ENCODE measurements at regions not wholly inside any gene's neighbourhood (a gene's known extent, or its start where the extent isn't known, plus 50 kb on each side); places are given as distances from the start of the nearest gene placed in this dataset.

DNA sequence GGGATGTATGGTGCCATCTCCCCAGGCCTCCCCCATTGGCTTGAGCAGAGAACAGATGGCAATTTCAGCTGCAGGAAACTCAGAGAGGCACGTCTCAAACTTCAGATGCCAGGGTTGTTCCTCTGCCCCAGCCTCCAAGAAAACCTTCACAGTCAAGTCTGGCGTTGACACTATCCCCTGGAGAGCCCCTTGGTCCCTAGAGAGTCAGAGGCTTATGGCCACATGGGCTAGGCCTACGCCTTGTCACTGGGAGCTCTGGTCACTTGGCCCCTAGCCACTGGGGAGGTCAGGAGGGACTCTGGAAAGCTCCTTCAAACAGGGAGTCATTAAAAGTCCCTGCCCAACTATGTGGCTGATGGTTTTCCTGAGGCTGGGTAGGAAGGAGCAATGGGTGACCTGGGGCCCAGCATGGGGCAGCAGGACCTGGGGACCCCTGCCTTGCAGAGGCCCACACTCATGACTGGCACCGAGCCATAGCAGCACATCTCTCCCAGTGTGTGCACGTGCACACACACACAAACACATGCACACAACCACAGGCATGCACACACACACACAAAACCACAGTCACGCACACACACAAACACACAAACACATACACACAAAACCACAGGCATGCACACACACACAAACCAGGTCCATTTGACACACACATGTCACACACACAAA is 144.2 kb downstream of the GADD45G start:
- DNase-seq: no peak

DNA sequence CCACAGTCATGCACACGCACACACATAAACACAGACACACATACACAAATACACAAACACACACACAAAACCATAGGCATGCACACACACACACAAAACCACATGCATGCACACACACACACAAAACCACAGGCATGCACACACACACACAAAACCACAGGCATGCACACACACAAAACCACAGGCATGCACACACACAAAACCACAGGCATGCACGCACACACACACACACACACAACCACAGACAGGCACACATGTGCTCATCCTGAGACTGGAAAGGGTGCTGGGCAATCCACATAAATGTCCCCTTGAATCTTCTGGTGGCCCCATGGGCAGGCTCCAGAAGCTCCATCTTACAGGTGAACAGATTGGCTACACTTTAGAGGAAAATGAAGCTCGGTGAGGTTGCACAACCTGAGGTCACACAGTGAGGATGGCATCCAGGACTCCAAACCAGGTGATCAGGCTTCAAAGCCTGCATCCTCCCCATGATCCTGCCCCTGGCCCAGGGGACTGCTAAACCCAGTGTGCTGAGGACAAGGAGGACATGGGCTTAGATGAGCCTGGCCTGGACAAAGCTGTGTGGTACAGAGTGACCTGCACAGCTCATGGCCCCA is 144.8 kb downstream of the GADD45G start:
- DNase-seq: no peak

DNA sequence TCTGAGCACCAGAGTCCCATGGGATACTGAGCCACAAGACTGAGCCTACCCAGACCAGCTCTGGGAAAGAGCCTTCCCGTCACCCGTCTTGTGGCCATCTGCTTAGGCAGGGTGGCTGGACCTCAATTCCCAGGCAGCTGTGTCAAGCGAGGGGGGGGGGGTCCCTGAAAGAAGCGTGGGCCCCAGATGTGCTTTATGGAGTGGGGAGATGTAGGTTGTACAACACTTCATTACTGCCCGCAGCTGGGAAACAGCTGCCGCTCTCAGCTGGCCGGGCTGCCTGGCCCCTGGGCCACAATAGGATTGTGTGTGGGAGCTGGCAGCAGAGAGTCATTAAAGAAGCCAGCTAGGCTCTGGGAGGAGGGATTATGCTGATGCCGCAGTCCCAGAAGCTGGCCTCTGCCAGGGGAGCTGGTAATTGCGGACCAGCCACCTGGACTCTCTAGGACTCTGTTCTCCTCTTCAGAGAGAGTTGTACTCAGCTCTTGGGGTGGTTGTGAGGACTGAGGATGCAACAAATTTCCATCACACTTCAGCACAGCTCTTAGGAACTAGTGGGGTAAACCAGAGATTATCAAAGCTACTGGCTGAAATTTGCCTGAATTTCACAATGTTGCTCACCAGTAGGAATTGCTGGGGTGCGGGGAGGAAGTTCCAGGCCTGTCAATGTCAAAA is 145.4 kb downstream of the GADD45G start:
- DNase-seq: no peak

DNA sequence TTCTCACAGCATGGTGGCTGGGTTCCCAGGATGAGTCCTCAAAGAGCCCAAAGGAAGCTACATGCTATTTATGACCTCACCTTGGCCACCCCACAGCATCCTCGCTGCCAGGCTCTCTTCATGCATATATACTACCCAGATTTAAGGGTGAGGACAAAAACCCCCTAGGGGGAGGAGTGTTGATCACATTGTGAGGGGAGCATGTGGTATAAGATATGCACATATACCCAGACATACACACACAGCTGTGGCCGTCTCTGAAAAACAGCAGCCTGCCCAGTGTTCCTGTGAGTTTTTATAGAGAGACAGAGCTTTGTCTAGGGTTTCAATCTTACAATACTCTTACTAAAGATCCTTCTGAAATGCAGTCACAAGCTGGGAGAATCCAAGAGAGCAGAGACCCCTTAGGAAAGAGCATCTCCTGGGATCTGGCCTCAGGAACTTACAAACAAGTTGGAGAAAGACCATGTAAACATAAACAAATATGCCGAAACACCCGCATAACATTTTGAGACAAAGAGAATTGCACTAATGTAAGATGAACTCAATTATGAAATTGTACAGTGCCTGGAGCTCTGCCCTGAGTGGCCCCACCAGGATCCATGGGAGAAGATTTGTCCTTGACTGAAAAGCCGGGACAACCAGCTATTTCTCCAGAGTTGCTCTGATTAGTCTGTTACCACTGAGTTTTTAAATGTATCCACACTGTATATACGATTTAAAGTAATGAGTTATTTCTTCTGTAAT is 146.4 kb downstream of the GADD45G start:
- DNase-seq: no peak

DNA sequence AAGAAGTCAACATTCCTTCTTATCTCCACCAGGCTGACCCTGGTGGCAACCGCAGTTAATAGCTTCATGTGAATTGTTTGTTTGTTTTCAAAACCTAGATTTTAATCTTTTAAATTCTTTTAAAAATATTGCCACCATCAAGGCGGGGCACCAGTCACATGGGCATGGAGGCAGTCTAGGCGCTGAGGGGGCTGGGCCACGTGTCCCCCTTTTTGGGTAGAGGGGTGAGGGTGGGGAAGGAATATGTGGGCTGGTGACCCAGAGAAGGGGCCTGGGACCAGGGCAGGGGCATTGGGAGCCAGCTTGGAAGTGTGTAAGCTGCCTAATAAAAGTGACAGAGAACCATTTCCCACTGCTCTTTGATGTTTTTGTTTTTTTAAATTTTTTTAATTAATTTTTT is 147.3 kb downstream of the GADD45G start:
- DNase-seq: no peak

DNA sequence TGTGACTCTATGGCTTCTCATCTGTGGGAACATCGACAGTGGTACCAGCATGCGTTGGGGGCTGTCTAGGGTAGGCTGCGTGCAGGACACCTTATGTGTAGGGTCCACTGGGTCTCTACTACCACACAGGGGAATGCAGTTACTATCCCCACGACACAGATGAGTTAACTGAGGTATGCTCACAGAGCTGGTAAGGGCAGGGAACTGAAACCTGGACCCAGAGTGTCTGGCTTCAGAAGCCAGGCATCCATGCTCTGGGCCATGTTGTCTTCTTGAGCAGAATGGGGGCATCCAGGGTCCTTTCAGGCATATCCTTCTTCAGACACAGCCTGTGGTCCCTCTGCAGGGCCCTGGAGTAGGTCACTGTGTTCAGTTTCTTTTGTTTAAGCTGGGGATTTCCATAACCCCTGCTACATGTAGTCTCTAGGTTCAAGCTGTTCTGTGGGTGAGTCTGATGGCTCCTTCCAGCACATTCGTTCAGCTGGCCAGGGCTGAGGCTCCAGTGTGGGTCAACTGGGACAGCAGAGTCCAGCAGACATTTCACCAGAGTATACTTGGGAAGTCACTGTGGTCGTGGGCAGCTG is 148.8 kb downstream of the GADD45G start:
- DNase-seq: no peak

DNA sequence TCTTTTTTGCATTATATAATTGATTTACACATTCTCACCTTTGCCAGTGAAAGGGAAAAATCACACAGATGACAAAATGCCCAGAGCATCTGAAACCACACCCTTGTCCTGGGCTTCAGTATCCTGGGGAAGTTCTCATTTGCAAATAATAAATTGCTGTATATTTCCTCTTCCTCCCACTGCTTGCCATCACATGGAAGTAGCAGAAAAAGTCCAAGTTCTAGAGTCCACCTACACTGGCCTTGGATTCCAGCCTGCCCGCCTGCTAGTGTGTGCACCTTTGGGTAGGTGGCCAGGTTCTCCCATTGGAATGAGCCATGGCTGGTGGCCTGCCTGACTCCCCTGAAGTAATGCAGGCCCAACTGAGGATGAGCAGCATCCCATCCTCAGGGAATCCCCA is 149.4 kb downstream of the GADD45G start:
- no peak for DNase-seq

DNA sequence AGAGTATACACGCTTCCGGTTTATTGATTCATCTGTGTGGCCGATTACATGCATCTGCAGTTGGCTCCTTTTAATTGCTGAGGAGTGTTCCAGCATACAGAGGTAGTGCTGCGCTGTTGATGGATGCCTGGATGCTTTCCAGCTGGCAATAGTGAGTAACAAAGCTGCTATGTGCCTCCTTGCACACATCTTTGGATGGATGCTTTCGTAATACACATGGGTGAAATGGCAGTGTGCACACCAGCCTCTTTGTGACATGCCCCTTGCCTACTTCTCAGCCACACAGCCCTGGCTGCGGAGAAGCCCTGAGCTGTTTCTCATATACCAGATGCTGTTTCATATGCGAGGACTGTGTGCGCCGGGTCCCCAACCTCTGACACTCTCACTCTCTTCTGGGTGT is 151.0 kb downstream of the GADD45G start:
- no peak for DNase-seq

DNA sequence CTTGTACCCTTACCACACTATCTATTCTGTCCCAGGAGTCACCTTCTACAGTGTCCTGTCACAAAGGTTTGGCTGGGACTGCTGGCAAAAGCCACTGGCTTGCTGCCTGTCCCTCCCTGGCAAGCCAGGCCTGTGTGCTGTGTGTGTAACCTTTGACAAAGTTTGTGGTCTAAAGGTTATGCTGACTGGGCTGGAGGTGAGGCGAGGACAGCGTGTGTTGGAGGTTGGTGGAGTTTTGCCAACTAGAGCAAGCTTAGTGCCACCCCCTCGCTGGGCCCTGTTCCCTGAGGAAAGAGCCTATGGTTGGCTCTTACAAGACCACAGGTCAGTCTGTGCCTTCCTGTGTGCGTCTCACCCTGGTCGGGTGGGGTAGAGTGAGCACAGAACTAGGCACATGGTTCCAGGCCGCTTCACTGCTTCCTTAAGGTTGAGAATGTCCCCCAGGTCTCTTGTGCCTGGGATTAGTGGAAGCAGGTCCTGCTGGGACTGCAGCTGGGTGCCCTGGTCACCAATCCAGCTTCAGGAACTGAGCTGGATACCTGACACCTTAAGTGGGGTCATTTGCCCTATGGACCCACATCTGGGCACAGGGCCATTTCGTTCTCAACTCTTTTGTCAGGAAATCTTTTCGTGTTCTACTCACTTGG is 152.2 kb downstream of the GADD45G start:
- DNase-seq: no peak

DNA sequence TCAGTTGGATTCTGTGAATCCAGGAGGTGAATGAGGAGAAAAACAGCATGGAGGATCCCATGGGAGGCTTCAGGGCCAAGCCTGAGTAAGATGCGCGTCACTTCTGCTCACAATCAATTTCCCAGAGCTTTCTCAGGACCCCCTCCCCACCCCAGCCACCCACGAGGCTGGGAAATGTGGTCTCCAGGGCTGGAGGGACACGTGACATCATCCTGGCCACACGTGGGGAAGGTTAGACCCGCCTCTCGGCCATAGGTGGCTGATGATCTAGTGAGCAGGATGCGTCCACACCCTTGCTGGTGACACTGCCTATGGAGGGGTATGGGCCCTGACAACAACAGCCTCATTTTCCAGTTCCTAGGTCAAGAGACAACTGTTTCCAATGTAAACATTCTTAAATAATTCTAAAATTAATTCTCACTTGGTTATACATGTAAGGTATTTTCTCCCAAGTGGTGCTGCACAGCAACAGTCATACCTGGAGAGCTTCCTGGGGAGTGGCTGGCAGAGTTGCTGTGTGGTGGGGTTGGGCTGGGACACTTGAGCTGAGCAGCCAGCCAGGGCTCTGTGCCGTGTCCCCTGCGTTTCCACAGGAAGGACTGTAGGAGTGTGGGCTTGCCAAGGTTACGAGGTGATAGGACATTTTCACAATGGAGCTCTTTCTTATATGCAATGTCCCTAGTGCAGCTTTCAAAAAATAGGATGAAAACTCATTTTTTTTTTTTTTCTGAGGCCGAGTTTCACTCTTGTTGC is 153.1 kb downstream of the GADD45G start:
- DNase-seq: no peak

DNA sequence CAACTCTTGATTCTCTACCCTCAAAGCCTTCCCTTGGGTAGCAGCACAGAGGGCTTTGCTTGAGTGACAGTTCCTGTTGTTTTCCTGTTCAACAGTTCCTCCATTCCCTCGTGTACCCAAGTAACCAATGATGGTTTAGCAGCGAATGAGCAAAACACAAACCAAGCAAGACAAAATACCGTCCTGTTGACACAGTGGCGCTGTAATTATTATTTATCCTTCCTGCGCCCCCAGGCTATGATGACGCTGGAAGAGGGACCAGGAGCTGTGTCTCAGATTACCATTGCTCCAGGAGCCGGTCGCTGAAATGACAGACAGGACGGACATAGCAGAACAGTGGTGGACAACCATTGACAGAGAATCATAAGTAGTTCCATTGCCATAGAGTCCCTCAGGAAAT is 154.8 kb downstream of the GADD45G start:
- DNase-seq: no peak

DNA sequence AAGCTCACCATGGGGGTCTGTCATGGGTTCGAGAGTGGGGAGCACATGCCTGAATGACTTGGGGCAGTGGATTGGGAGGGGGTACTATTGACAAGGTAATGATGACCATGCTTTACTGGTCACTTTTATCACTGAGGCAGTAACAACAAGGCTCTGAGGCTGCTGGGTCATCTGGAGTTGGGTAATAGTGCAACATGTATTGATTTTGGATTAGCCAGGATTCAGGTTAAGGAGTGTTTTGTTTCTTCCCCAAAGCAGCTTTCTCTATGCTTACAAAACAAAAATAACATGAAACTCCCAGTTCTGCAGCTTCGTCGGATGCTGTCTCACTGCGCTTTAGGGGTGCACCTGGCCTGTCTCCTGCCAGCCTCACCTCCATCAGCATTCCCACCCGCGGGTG is 155.3 kb downstream of the GADD45G start:
- DNase-seq: no peak

DNA sequence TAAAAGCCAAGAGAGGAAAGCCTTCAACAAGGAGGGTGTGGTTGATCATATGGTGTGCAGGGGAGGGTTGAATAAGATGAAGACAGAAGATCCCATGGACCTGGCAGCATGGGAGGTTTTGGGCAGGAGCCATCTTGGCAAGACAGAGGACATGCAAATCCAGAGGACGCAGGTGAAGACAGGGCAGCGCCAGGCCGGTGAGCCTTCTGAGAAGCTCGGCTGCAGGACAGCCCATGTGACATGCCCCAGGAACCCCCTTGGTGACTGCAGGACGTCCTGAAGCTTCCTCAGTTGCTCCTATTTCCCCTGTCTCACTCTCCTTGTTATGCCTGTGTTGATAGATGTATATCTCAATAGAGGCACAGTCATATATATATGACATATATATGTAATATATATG is 159.4 kb downstream of the GADD45G start:
- DNase-seq: no peak

DNA sequence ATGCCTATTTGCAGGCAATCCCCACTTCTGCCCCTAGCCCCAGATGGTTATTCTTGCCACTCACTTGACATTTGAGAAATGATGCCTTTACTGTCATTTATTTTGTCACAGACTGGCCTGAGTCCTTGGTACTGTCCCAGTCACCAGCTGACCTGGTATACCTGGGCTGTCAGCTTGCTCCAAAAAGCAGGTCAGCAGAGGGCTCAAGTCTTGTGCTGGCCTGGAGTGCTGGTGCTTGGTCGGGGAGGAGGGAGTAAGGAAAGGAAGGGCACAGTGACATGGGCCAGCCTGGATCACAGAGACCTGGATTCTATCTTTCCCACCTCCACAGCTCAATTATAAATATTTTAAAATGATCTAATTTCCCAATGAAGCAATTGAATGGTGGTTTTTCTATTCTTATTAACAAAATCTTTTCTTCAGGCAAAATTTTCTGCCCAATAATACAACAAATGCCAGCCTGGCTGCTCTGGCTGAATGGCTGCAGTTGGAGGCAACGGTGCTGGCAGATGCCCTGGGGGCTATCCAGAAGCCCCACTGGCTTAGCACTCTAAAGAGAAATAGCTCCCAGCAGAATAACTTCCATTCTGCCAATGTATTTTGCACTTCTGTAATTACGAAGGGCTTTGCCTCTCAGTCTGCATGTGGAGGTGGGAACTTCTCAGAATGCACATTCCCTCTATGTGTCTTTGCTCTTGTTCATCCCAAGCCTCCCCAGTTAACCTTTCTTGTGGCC is 160.6 kb downstream of the GADD45G start:
- no peak for DNase-seq

DNA sequence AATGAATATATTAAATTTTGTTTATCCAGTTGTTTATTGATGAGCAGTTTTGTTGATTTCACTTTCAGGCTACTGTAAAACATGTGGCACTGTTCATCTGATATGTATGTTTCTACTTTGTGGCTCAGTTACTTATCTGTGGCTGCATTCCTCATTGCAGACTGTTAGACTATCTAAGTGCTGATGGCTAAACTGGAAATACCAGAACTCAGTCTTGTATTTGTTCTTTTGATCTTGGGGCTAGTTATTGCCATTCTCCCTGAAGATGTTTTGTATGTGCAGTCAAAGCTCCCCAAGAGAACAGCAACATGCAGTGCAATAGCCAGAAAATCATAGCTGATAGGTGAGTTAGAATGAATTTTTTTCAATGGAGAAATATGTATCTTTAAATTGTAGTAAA is 162.2 kb downstream of the GADD45G start:
- DNase-seq: no peak

DNA sequence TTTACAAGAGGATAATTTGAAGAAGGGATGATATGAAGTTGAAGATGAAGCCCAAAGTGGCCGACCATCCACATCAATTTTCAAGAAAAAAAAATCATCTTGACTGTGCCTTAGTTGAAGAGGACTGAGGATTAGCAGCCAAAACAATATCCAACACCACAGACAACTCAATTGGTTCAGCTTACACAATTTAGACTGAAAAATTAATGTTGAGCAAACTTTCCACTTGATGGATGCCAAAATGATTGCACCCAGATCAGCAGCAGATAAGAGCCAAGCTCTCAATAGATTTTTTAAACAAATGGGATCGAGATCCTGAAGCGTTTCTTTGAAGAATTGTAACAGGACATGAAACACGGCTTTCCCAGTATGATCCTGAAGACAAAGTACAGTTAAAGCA is 163.2 kb downstream of the GADD45G start:
- no peak for DNase-seq

DNA sequence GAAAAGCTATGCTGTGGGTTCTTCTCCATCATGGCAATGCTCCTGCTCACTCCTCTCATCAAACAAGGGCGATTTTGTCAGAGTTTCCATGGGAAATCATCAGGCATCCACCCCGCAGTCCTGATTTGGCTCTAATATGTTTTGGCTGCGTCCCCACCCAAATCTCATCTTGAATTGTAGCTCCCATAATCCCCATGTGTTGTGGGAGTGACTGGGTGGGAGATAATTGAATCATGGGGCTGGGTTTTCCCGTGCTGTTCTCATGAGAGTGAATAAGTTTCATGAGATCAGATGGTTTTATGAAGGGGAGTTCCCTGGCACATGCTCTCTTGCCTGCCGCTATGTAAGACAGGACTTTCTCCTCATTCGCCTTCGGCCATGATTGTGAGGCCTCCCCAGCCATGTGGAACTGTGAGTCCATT is 163.8 kb downstream of the GADD45G start:
- no peak for DNase-seq

DNA sequence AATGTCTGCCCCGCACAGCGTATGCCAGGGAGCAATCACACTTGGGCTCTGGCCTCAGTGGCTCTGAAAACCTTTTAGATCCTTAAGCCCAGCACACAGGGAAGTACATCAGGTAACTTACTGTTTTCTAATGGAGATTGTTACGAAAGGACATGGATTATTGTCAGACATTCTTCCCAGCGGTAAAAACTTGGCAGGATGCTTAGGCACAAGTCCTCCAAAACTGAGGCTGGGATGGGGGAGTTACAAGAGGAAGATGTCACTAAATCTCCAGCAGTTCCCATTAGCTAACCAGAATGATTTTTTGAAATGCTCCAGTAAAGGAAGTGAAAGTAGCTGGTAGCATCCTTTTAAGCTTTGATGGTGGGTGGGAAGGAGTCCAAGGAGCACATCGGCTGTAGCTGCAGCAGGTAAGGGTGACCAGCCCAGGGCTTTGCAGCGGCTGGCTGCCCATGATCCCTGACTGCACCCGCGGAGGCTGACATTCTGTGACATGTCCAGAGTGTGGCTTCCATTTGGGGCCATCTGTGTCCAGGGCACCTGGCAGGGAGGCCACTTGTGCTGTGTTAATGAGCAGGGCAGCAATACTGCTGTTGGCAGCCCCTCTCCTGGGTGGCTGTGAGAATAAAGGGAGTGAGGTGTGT is 165.8 kb downstream of the GADD45G start:
- DNase-seq: no peak

DNA sequence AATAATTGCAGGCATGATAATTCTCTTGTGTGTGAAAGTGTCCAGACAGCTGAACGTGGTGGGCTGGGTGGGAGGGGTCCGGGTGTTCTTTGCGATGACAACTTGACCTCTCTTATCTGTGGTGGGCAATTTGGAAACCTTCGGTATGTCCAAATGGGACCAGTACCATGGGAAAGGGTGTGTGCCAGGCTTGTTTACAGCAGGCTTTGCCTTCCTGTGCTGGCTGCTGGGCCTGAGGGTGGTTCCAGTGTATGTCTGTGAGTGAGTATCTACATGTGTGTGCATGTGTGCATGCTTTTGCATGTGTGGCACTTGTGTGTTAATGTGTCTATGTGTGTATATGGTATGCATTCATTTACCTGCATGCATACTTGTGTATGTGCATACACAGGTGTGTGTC is 166.4 kb downstream of the GADD45G start:
- DNase-seq: no peak

DNA sequence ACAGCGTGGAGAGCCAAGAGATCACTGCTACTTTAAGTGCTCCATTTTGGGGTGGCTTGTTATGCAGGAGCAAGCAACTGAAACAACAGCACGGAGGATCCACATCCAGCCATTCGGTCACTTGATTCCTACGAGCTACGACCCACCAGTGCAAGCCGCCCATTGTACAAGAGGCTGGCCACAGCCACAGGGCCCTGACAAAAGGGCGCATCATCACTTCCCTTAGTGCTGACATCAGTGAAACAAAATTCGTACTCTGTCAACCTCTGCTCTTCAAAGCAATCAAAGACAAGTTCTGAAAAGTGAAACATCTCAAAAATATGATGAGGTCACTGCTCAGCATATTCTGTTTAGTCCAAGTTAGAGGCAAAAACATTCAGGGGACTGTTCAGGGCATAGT is 168.4 kb downstream of the GADD45G start:
- DNase-seq: no peak

DNA sequence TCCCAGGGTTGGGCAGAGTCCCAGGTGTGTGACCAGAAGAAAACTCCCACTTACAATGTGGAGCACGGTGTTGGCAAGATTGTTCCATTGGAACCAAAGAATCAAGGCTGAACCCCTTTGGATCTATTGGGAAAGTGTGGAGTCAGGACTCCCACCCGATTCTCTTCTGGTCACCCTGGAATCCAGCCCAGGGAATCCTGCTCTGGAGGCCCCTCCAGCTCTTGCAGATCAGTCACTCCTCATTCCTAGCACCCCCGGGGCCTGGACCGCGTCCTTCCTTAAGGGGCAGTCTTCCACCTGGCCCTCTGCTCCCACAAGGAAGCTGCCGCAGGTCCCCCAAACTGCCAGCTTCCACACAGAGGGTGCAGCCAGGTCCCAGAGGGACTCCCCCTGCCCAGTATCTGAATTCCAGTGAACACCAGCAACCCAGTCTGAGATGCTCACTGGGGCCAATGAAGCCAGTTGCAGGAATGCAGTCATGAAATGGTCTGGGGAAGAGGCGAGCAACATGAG is 170.1 kb downstream of the GADD45G start:
- no peak for DNase-seq
